CD4-positive, CD25-positive, alpha-beta regulatory T cell (primary cell): ENCODE measurements at regions not wholly inside any gene's neighbourhood (a gene's known extent, or its start where the extent isn't known, plus 50 kb on each side); places are given as distances from the start of the nearest gene placed in this dataset.

Experiments
- ATAC-seq, 2 donors: fragments of 150-1000 bp; cut with Tn5 transposase; one replicate each; pipeline ENCODE4 v1.10.0; 2021; ENCODE audit warnings: low read depth in 2 of 2, moderate number of reproducible peaks in 2 of 2, moderate library complexity in 1 of 2
- DNase-seq, 3 donors: peaks; one replicate each; pipeline versions ENCODE4 v3.0.0 to v3.0.0-alpha.2; 2012 to 2022; ENCODE audit warnings: mixed read lengths in 1 of 3
- H3K27ac ChIP-seq: one replicate; pipeline ENCODE4 v1.7.0; 2013; ENCODE audit warnings: mild to moderate bottlenecking, low read length; ENCODE audit not compliant: insufficient read depth, poor library complexity, severe bottlenecking
- H3K27me3 ChIP-seq: one replicate; pipeline ENCODE4 v1.7.0; 2013; ENCODE audit warnings: low read length; ENCODE audit not compliant: control insufficient read depth, insufficient read depth
- H3K36me3 ChIP-seq: one replicate; pipeline ENCODE4 v1.7.0; 2013; ENCODE audit warnings: mild to moderate bottlenecking, low read length, moderate library complexity; ENCODE audit not compliant: control insufficient read depth, insufficient read depth
- H3K4me1 ChIP-seq: 2 replicates; pipeline ENCODE4 v1.7.0; 2013; ENCODE audit warnings: mild to moderate bottlenecking, low read length; ENCODE audit not compliant: insufficient read depth, control insufficient read depth, poor library complexity, severe bottlenecking
- H3K4me3 ChIP-seq: one replicate; pipeline ENCODE4 v1.7.0; 2013; ENCODE audit warnings: low read depth, mild to moderate bottlenecking, low read length, moderate library complexity
- H3K9me3 ChIP-seq, 2 experiments: 1 replicate in 1 of 2; 2 replicates in 1 of 2; pipeline ENCODE4 v1.7.0; 2013; ENCODE audit warnings: low read length in 2 of 2, mild to moderate bottlenecking in 1 of 2, moderate library complexity in 1 of 2; ENCODE audit not compliant: control insufficient read depth in 2 of 2
- H3K27ac Mint-ChIP-seq, 3 donors: one replicate each; pipeline ENCODE4 v1.8.0; 2020 to 2022; ENCODE audit warnings: mild to moderate bottlenecking in 3 of 3, mixed read lengths in 3 of 3, moderate library complexity in 2 of 3
- H3K27me3 Mint-ChIP-seq: one replicate; pipeline ENCODE4 v1.8.0; 2022; ENCODE audit warnings: mild to moderate bottlenecking, mixed read lengths
- H3K36me3 Mint-ChIP-seq: one replicate; pipeline ENCODE4 v1.8.0; 2020; ENCODE audit warnings: mixed read lengths
- H3K4me1 Mint-ChIP-seq, 4 donors: one replicate each; pipeline ENCODE4 v1.8.0; 2020 to 2022; ENCODE audit warnings: mixed read lengths in 4 of 4, mild to moderate bottlenecking in 1 of 4
- H3K4me3 Mint-ChIP-seq, 4 donors: one replicate each; pipeline ENCODE4 v1.8.0; 2020 to 2022; ENCODE audit warnings: mild to moderate bottlenecking in 4 of 4, mixed read lengths in 4 of 4, moderate library complexity in 3 of 4
- H3K9me3 Mint-ChIP-seq, 7 donors: one replicate each; pipeline ENCODE4 v1.8.0; 2020 to 2022; ENCODE audit warnings: mixed read lengths in 7 of 7, mild to moderate bottlenecking in 3 of 7, moderate library complexity in 2 of 7

DNA sequence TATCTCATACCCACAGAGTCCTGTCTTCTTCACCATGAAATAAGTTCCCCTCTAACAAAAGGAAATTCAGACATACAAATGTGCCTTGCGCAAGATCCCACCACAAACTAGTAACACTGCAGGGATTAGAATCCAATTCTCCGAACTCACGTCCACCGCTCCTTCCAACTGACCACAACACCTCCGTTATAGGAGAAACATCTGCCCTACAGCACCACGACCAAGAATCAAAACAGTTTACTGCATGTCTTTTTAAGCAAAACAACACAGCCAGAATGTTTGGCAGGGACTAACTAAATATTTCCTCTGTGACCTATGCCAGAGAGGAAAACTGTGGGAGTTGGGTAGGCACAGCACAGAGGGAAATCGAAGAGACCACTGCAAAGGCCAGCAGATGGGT is 72.7 kb upstream of the AKIP1 start:
- Mint-ChIP-seq H3K27me3 (peaks cover 16% of the 10 kb centered on the region), H3K4me1 (no peaks in the 10 kb centered on the region), H3K36me3 (no peaks in the 10 kb centered on the region), H3K9me3 (no peaks in the 10 kb centered on the region), H3K27ac (no peak overlapping the region), H3K4me3 (no peak overlapping the region)
- DNase-seq (no peak), ATAC-seq (no peak)
- H3K36me3 ChIP-seq = no peaks in the 10 kb centered on the region
- no peaks in the 10 kb centered on the region for H3K9me3 ChIP-seq
- H3K4me3 ChIP-seq = no peak overlapping the region
- H3K27me3 ChIP-seq = no peaks in the 10 kb centered on the region
- no peak overlapping the region for H3K27ac ChIP-seq
- no peaks in the 10 kb centered on the region for H3K4me1 ChIP-seq

DNA sequence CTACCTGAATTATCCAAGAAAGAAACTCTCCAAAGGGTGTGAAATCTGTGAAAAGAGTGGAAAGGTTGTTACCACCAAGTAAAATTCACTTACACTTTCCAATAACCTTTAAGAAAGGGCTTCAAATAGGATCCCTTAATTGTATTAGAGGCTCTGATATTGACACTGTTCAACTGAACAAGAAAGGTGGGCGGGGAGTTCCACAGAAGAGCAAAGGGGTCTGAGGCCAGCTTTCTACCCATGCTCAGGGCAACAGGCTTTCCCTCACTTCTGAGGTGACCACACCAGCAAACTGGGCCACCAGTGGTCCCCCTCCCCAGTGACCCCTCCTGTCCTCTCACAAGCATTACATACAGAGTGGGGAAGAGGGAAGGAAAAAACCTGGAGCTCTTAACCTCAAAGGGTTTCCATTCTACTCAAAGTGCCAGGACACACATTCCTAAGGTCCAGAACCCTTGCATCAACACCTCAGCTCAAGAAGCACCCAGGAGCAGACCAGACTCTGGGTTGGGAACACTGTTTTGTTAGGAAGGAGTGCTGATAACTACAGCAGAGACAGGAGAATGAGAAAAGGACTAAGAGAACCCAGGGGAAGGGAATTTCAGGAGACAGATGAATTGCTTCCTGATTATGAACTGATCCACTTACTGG is 71.6 kb upstream of the AKIP1 start:
- no peaks in the 10 kb centered on the region for H3K4me1 ChIP-seq
- Mint-ChIP-seq H3K36me3 (no peaks in the 10 kb centered on the region), H3K27ac (no peak overlapping the region), H3K4me3 (no peak overlapping the region), H3K4me1 (peaks cover 0 to 5% (median 0%) of the 10 kb centered on the region in 4 donors), H3K27me3 (peaks cover 19% of the 10 kb centered on the region), H3K9me3 (no peaks in the 10 kb centered on the region)
- no peak overlapping the region for H3K4me3 ChIP-seq
- H3K9me3 ChIP-seq = no peaks in the 10 kb centered on the region
- H3K27ac ChIP-seq = no peak overlapping the region
- ATAC-seq (no peak), DNase-seq (no peak)
- H3K36me3 ChIP-seq = no peaks in the 10 kb centered on the region
- no peaks in the 10 kb centered on the region for H3K27me3 ChIP-seq

DNA sequence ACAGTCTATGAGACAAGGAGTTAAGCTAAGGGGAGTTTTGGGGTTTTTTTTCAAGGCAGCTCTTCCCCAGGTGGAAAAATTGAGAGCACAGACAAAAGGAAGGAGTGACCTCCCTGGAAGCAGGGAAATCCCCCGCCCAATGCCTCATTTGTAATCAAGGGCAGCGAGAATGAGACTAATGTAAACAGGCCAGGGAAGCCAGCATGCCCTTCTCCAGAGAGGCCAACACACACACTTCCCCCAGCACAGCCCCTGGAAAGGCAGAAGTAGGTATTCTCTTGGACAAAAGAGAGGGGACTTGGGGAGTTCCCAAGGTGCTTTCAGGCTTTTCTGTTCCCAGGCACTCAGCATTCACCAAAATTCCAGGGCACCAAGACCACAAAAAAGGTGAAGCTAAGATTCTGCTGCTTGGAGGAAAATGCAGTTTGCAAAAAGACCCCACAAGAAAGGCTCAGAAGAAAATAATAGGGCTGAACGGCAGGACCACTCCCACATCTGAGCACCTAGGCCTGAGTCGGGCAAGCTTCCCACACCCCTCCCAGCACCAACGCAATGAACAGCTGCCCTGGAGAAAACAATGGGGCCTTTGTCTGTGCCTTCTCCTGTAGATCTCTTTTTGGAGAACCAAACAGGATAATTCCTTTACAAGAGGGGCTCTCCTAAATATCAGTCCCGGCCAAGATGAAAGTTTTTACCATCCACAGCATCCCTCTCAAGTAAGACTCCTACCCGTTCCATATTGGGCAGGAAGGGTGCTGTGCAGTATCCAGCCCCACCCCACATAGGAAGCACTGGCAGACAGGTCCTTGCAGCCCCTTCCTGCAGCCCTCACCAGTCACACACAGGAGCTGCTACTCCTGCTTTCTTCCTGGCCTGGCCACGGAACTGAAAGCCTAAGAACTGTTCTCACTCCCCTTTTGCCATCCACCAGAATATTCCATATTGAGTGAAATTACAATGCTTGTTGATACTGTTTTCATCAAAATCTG is 70.7 kb upstream of the AKIP1 start:
- ATAC-seq (no peak), DNase-seq (no peak)
- no peak overlapping the region for H3K27ac ChIP-seq
- Mint-ChIP-seq H3K36me3 (no peaks in the 10 kb centered on the region), H3K4me3 (no peak overlapping the region), H3K9me3 (no peaks in the 10 kb centered on the region), H3K27me3 (peaks cover 17% of the 10 kb centered on the region), H3K4me1 (peaks cover 0 to 5% (median 0%) of the 10 kb centered on the region in 4 donors), H3K27ac (no peak overlapping the region)
- H3K4me3 ChIP-seq = no peak overlapping the region
- no peaks in the 10 kb centered on the region for H3K36me3 ChIP-seq
- H3K4me1 ChIP-seq = no peaks in the 10 kb centered on the region
- H3K9me3 ChIP-seq = no peaks in the 10 kb centered on the region
- no peaks in the 10 kb centered on the region for H3K27me3 ChIP-seq

DNA sequence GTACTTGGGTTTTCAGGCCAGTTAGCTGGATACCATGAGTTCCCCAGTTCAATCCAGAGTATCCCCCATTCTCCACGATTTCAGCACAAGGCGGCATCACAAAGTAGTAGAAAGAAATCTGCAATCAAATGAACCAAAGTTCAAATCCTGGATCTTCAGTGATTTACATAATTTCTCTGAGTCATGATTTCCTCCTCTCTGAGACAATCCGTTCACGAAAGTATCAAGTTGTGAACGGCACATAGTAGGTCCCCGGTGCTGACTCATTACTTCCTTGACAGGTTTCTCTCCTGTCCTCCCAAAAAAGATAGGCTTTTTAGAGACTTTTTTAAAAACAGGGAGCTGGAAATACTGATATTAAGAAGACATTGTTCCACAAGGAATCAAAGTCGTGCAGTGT is 69.1 kb upstream of the AKIP1 start:
- Histone ChIP-seq H3K36me3 (no peaks in the 10 kb centered on the region), H3K4me1 (no peaks in the 10 kb centered on the region), H3K27ac (no peak overlapping the region), H3K27me3 (no peaks in the 10 kb centered on the region), H3K9me3 (no peaks in the 10 kb centered on the region), H3K4me3 (no peak overlapping the region)
- H3K4me3 Mint-ChIP-seq = no peak overlapping the region
- no peak for DNase-seq
- ATAC-seq = no peak
- H3K9me3 Mint-ChIP-seq = no peaks in the 10 kb centered on the region
- H3K36me3 Mint-ChIP-seq = no peaks in the 10 kb centered on the region
- peaks cover 0 to 5% (median 0%) of the 10 kb centered on the region in 4 donors for H3K4me1 Mint-ChIP-seq
- H3K27me3 Mint-ChIP-seq = peaks cover 28% of the 10 kb centered on the region
- H3K27ac Mint-ChIP-seq = no peak overlapping the region

DNA sequence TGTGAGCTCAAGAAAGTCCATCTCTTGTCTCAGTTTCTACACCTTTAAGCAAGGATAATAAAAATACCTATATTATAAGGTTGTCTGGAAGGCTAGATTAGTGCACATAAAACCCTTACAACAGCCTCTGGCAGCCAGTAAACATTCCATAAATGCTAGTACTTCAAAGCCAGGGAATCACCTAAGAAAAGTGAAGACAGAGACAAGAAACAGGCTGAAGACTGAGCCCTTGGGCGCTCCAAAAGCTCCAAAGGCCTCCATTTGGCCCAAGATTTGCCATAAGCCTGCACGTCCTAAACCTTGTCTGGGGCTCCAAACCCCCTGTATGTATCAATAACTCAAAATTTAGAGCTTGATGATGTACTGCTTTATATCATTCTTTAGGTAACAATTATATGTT is 52.2 kb upstream of the AKIP1 start:
- ATAC-seq (no peak), DNase-seq (no peak)
- no peak overlapping the region for H3K4me3 Mint-ChIP-seq
- peaks cover 4% of the 10 kb centered on the region for H3K27me3 ChIP-seq
- H3K4me3 ChIP-seq = no peak overlapping the region
- H3K36me3 ChIP-seq = no peaks in the 10 kb centered on the region
- H3K27ac Mint-ChIP-seq = no peak overlapping the region
- no peak overlapping the region for H3K27ac ChIP-seq
- H3K36me3 Mint-ChIP-seq = no peaks in the 10 kb centered on the region
- no peaks in the 10 kb centered on the region for H3K4me1 ChIP-seq
- H3K9me3 Mint-ChIP-seq = peaks cover 0 to 2% (median 0%) of the 10 kb centered on the region in 7 donors
- peaks cover 36% of the 10 kb centered on the region for H3K27me3 Mint-ChIP-seq
- H3K4me1 Mint-ChIP-seq = no peaks in the 10 kb centered on the region
- H3K9me3 ChIP-seq = no peaks in the 10 kb centered on the region
